Hypothalamus (tissue), 51 donors: ENCODE measurements at regions not wholly inside any gene's neighbourhood (a gene's known extent, or its start where the extent isn't known, plus 50 kb on each side); places are given as distances from the start of the nearest gene placed in this dataset.

ENCODE experiments used
- DNase-seq, 51 donors: peaks; one replicate each; lab custom pipeline; 2025; lab: John Stamatoyannopoulos, UW

- no peak for DNase-seq
Measured at GRCh38 chr18:46338766-46339165, 234.6 kb downstream of the HAUS1 start.

- no peak for DNase-seq
Measured at GRCh38 chr18:46340716-46341115, 236.5 kb downstream of the HAUS1 start.

GRCh38 chr18:46341986-46342525 lies 237.9 kb downstream of the HAUS1 start:
- no peak for DNase-seq

GRCh38 chr18:46343456-46343855 lies 239.3 kb downstream of the HAUS1 start:
- DNase-seq = no peak

GRCh38 chr18:46343931-46344372 lies 239.8 kb downstream of the HAUS1 start:
- DNase-seq = no peak

GRCh38 chr18:46344416-46345180 lies 240.4 kb downstream of the HAUS1 start:
- no peak for DNase-seq

GRCh38 chr18:46345181-46345465 lies 240.9 kb downstream of the HAUS1 start:
- DNase-seq = no peak

- DNase-seq = no peak
Measured at GRCh38 chr18:46346213-46346612, 242.0 kb downstream of the HAUS1 start.

- no peak for DNase-seq
Measured at GRCh38 chr18:46346896-46347630, 242.9 kb downstream of the HAUS1 start.

GRCh38 chr18:46350598-46351159 lies 246.5 kb downstream of the HAUS1 start:
- DNase-seq = no peak

- DNase-seq = peak in 1 of 51 donors; percentile 21
Measured at GRCh38 chr18:46352520-46353250, 248.5 kb downstream of the HAUS1 start.

- DNase-seq = no peak
Measured at GRCh38 chr18:46353460-46353859, 249.3 kb downstream of the HAUS1 start.

- DNase-seq = no peak
Measured at GRCh38 chr18:46356278-46357033, 252.3 kb downstream of the HAUS1 start.

- DNase-seq = no peak
Measured at GRCh38 chr18:46360102-46360699, 256.0 kb downstream of the HAUS1 start.

GRCh38 chr18:46360866-46361265 lies 256.7 kb downstream of the HAUS1 start:
- peak in 1 of 51 donors; percentile 4 for DNase-seq

GRCh38 chr18:46362533-46362932 lies 258.3 kb downstream of the HAUS1 start:
- no peak for DNase-seq

- no peak for DNase-seq
Measured at GRCh38 chr18:46364048-46364447, 259.9 kb downstream of the HAUS1 start.

GRCh38 chr18:46366201-46366600 lies 262.0 kb downstream of the HAUS1 start:
- DNase-seq = no peak

GRCh38 chr18:46366751-46367376 lies 262.7 kb downstream of the HAUS1 start:
- DNase-seq = no peak
